A204.1 (cell line): ENCODE measurements at regions not wholly inside any gene's neighbourhood (a gene's known extent, or its start where the extent isn't known, plus 50 kb on each side); places are given as distances from the start of the nearest gene placed in this dataset.
"Not testable (repeated sequence)": the region's sequence is repeated elsewhere in the genome, so short reads cannot be mapped to it uniquely, and the experiment has no call there.

Experiments used
- FAIRE-seq: peaks from 2 replicates; lab custom pipeline; 2012; peaks lifted over from hg19 to GRCh38; lab: Jason Lieb, UNC

DNA sequence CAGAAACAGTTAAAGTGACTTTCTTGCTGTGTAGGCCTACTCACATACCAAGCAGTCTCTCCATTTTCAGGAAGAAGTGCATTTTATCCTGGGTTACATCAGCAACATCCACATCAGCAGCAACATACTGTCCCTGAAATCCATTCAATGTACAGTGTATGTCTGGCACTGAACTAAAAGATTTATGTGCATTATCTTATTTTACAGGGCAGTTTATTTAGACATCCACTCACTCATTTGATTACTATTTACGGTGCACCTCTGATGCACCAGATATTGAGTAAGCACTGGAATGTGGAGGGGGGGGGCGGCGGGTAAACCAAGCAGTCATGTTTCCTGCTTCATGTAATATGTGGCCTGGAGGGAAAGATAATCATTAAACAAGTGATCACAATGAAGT, 1128.2 kb downstream of the BCL11A start:
- no peak for FAIRE-seq

DNA sequence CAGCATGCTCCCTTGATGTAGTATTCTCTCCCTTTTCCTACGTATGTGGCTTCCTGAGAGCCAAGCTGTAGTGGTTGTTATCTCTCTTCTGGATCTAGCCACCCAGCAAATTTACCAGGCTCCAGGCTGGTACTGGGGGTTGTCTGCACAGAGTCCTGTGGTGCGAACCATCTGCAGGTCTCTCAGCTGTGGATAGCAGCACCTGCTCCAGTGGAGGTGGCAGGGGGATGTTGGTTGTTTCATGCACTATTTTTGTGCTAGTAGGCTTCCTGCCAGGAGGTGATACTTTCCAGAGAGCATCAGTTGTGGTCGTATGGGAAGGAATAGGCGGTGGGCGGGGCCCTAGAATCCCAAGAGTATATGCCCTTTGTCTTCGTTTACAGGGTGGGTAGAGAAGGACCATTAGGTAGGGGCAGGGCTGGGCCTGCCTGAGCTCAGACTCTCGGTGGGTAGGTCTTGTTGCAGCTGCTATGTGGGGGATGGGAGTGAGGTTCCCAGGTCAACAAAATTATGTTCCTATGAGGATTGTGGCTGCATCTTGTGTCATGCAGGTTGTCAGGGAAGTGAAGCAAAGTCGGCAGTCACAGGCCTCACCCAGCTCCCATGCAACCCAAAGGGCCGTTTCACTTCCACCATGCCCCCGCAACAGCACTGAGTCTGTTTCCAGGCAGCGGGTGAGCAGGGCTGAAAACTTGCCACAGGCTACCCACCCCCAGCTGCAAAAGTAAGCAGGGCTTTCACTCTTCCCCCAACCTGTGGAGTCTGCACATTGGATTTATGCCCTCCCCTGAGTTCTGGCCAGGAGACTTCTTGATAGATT, 1139.5 kb downstream of the BCL11A start:
- FAIRE-seq, result no peak

DNA sequence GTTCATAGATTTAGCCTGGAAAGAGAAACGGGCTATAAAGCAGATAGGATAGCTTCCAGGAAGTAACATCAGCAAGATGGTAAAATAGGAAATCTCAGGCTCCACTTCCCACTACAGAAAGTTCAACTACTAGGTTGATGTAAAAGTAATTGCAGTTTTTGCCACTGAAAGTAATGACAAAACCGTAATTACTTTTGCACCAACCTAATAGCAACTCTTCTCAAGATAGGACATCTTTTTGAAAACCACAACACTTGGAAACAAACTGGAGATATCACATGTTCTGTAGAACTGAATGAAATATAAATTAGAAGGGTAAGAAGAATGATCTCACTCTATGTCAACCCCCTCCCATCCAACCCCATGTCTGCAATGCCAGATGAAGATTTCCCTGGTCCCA, 1154.3 kb downstream of the BCL11A start:
- no peak for FAIRE-seq

DNA sequence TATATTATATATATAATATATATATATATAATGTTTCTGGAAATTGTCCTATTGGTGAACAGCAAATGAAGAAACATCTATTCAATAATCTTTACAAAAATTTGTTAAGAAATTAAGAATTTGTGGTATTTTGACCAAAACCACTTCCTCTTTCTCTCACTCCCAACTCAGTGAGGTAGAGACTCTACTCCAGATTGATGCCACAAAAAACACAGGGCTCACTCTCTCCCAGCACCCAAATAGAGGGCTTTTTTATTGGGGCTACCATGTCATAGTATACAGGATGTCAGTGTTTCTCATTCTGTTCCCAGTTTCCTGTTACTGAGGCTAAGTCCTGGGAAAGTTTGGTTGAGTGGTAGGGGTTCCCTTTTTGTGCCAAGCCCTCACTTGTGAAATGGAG, 1155.4 kb downstream of the BCL11A start:
- FAIRE-seq, result no peak

DNA sequence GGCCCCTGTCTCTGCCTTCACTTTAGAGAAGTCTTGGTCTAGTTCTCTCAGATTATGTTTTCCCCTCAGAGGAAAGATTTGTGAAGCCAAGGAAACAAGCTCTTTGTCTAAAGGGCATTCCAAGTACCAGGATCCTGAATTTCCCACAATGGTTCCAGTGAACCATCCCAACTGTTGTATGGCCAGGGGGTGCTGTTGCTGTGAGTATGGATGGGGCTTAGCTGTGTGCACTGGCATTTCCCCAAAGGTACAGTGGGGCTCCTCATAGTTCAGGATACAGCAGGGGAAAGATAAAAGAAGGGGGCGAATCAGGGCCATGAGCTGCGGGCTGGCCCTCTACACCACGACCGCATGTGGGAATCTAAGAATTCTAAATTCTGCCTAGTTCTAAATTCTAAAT, 1154.0 kb upstream of the FANCL start:
- FAIRE-seq, result no peak

DNA sequence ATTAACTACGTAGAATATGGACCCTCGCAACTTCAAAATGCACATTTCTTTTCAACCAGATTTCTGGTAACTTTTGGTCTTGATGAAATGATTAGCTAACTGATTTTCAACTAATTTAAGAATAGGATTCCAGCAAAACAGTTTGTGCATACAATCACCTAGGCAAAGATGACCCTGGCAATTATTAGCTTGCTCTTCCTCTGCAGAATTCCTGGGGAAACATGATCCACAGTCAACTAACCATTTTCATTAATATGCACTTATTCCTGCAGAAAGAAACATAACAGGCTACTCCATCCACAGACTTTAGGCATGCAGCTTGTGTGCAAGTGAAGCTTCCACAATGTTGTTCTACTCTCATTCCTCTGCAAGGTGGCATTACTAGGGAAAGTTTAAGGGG, 1150.8 kb upstream of the FANCL start:
- no peak for FAIRE-seq

DNA sequence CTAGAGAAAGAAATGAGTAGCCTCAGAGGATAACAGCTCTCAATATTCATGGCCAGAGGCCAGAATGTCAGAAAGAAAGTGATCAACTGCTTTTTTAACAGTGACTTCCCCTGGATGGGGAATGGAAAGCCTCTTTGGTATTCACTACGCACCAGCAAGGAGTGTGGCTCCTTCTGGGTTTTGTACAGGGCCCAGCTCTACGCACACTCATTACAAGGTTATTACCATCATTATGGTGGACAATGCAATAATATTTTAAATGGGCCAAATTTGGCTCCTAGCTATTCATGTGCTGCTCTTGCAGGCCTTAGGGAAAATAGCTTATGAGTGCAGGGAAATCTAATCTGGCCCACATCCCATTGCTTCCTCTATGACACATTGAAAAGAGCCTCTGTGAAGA, 1149.5 kb upstream of the FANCL start:
- no peak for FAIRE-seq

DNA sequence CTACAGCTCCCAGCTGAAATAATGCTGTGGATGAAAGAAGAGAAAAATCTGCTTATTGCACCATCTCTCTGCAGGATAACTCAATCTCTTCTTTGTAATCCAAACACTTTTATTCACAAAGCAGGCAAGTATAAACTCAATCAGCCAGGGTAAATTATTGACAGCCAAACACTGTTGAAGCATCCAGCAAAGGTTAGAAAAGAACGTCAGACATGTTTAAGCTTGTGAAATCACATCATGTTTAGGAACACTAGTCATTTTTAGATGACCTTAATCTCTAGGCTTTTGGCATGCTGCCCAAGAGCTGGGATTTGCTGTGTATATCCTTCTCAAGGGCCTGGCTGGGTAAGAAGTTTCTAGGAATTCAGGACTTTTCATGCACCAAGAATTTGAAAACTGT, 1148.1 kb upstream of the FANCL start:
- no peak for FAIRE-seq

DNA sequence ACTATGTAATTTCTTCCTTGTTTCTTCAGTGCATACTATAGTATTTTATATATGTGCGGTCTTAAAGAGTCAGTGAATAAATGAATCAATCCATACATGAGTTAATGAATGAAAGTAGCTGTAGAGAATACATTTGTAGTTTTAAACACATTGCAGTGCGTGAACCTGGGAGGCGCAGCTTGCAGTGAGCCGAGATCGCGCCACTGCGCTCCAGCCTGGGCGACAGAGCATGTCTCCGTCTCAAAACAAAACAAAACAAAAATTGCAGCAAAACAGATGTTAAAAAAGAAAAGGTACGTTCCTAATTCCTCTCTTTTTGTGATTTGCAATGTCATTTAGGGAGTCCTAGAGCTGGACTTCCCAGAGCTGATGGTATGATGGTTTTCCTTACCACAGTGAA, 1144.8 kb upstream of the FANCL start:
- no peak for FAIRE-seq

DNA sequence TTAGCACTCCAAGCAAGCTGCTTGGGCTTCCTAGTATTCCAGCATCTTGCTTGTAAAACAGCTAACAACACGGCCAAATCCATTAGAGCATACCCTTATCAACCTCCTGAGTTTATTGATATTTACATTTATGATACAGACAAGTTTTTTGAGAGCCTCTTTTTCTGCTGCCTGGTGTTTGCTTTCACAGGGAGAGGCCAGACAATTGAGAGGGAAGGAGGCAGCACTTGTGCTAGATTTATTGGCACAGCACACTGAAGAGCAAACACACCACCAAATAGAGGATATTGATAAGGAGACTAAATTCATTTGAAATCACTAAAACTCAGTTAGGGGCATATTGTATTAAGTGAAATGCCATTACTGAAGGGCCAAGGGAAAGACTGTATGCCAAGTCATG, 1142.3 kb upstream of the FANCL start:
- no peak for FAIRE-seq

DNA sequence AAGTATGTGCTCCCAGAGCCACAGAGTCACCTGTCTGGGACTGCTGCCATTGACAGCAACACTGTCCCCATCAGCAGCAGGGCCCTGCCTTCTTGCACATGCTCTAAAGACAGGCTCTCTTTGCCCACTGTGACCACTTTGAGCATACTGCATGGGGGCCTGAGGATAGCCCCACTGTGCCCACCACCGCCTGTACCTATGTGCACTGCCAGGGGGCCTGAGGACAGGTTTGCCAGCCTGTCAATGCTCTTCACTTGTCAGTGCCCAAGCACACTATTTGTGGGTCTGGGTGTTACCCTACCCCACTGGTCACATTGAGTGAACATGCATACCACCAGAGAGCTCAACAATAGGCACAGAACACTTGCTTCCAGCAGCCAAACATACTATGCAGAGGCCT, 1137.0 kb upstream of the FANCL start:
- no peak for FAIRE-seq

DNA sequence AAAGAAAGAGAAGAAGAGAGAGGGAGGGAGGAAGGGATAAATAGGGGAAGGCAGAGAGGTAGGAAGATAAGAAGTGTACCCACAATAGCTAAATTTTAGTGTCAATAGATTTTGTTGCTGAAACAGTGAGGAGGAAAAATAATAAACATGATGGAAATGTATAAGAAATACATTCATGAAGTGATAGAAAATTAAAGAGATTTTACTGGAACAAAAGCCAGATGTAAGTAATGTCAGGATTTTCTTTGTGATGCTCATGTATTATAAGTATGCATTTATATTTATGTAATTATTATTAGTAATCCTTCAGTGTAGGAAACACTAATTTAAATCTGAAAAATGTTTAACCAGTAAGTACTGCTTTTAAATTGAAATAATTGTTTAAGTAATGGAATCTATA, 1125.2 kb upstream of the FANCL start:
- no peak for FAIRE-seq

DNA sequence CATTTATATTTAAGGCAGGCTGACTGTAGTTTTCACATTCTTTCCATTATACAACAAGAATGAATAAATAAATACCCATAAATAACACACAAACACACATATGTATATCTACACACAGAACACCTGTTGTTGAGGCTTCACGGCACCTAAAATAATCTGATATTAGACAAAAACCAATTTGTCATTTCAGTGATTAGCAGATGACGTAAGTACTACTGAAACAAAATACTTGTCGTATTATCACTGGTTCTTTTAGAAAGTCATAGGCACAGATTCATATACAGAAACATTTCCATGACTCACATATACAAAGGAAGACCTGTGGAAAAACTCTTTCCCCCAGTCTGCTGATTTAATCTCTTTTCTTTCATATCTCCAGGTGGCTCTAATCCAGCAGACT, 1113.4 kb upstream of the FANCL start:
- no peak for FAIRE-seq

DNA sequence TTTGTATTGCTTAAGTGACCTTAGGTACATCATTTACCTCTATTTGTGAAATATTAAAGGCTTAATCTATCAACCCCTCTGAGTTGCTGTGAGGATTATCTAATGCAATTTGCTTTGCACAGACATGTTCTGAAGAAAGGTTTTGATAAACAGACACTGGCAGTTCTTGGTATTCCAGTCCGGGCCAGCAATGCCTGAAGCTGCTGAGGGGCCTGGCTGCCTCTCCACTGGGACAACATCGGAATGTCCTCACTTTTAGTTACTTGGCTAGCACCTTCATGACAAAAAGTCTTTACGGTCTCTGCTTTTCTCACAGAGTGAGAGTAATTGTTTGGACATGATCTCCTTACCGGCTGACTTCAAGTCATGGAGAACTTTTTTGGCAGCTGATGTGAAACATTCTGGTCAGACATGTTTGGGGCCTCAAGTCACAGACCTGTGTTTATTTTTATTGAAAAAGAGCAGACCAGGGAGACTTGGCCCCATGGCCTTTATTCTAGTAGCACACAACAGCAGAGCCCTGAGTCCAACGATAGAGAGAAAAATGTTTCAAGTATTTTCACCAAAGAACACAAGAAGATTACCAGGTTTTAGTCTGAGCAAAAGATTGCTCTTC, 1112.3 kb upstream of the FANCL start:
- no peak for FAIRE-seq

DNA sequence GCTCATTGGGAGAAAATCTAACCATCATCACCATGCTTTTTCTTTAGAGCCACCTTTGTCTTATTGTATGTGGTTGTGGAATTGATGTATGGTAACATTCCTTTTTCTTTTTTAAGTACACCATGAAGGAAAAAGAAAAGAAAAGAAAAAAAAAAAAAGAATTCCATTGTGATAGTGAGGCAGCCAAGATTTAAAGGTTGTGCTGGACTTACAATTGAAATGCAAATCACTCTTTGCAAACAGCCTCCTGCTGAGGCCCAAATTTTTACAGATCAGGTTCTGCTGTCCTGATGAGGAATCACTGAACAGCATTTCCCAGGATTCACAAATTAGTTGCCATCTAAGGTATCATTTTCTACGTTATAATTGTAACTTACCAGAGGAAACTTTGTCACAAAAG, 1101.0 kb upstream of the FANCL start:
- no peak for FAIRE-seq

DNA sequence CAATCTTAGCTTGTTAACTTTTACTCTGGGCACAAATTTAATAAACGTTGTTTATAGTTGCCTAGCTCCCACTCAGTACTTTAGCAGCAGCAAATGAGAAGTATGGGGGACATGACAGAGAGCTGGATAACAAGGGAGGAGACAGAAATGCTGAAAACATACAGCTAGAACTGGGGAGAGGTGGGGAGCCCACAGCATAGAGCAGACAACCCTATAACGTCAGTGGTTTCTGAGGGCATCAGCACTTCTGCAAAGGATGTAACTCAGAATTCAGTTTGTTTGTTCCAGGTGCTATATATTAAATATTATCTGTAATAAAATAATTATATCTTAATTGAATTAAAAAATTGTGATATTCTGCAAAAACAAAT, 1098.7 kb upstream of the FANCL start:
- no peak for FAIRE-seq

DNA sequence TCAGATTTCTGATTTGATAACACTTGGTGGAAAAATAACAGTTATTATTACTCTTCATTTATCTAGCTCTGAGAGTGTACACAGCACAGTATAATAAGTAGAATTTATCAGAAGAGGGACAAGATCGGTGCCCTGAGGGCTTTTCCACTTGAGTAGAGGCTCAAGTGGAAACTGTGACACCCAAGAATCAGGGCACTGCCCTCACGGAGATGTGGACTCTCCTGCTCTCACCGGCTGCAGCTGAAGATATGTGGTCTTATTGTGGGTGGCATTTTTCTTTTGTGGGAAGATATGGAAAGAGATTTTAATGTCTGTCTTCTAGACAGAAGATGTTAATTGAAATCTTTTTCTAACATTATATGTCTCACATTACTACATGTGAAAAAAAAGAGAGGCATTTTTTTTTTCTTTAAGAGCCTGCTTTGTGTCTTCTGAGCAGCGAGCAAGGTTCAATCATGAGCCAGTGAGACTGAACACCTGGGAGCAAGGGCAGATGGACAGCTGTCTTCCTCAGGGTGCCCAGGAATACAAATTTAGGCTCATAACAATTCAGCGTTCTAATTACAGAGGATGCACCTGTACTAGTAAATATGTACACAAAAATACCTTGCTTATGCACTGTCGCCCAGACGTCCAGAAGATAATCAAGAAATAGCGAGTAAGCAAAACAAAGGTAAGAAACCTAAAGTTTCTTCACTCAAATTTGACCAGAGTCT, 1098.2 kb upstream of the FANCL start:
- FAIRE-seq, result no peak

DNA sequence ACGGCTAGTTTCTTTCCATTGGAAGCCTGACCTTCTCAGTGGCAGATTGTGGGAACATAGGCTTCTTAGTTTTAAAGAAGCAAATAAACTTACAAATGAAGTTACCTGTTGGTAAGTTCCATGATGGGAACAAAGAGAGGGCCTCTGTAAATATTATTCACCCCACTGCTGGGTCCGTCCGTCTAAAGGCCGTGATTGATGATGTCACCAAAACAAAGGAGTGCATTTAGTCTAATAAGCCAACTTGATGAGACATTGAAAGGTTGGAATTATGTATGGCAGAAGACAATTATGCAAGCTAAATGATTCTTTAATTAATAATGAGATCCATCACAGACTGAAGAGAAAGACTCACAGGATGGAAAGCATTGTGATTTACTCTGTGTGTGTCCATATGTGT, 1091.9 kb upstream of the FANCL start:
- FAIRE-seq, result no peak

DNA sequence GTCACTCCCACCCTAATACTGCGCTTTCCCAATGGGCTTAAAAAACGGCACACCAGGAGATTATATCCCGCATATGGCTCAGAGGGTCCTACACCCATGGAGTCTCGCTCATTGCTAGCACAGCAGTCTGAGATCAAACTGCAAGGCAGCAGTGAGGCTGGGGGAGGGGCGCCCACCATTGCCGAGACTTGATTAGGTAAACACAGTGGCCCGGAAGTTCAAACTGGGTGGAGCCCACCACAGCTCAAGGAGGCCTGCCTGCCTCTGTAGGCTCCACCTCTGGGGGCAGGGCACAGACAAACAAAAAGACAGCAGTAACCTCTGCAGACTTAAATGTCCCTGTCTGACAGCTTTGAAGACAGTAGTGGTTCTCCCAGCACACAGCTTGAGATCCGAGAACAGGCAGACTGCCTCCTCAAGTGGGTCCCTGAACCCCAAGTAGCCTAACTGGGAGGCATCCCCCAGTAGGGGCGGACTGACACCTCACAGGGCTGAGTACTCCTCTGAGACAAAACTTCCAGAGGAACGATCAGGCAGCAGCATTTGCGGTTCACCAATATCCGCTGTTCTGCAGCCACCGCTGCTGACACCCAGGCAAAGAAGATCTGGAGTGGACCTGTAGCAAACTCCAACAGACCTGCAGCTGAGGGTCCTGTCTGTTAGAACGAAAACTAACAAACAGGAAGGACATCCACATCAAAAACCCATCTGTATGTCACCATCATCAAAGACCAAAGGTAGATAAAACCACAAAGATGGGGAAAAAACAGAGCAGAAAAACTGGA, 1085.6 kb upstream of the FANCL start:
- FAIRE-seq, result not testable (repeated sequence)

DNA sequence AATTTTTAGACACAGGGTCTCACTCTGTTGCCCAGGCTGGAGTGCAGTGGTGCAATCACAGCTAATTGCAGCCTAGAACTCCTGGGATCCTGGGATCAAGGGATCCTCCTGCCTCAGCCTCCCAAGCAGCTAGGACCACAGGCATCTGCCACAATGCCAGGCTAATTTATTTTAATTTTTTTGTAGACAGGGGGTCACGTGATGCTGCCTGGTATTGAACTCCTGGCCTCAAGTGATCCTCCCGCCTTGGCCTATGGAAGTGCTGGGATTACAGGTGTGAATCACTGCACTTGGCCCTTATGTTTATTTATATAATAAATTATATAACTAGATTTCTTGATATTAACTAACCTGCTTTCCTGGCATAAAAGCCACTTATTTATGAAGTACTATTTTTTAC, 1081.7 kb upstream of the FANCL start:
- FAIRE-seq, result no peak

DNA sequence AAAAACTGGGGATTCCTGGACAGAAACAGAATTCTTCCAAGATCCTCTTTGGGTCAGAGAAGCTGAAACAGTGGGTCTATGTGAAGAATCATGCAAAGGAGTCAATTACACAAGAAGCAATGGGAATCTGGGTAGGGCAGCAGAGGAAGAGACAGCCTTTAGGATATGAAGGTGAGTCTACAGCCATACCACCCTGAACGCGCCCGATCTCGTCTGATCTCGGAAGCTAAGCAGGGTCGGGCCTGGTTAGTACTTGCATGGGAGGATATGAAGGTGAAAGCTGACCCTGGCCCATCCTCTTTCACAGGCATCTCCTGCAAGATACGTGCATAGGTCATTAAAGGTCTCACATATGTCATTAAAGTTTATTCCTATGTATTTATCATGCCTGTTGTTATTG, 1080.9 kb upstream of the FANCL start:
- FAIRE-seq, result no peak

DNA sequence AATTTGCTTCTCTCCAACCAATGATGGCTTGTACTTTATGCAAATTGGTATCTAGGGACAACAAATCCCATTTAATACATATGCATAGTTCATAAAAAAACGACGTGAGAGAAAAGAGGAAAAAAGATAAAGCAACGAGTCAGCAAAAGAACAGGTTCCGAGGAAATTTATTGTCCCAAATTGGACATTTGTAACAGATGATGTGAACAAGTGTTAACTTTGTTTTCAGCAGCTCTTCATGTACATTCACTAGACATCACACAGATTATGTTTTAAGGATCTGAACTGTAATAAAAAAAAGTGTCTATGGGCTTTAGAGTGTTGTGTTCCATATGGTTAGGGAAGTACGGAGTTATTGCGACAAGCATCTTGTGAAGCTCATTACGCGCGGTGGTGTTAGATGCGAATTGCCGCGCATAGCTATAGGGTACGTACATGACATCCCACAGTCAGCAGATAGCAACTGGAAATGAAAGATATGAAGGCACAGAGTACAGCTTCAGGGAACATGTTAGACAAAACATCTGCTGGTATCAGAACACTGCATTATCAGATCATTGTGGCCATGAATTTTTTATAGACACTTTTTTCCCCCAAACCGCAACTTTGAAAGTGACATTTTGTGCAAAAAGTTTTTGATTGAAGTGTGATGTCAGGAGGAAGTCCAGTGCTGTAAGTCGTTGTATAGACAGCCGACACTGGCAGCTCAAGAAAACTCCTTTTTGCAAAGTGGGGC, 1073.1 kb upstream of the FANCL start:
- FAIRE-seq, result no peak
